ENCODE measurements at regions not wholly inside any gene's neighbourhood (a gene's known extent, or its start where the extent isn't known, plus 50 kb on each side); places are given as distances from the start of the nearest gene placed in this dataset.
"Not testable (repeated sequence)": the region's sequence is repeated elsewhere in the genome, so short reads cannot be mapped to it uniquely, and the experiment has no call there.

GRCh38 chr9:85199866-85200495 lies 530.5 kb downstream of the NTRK2 start:
- no peak for DNase-seq

- no peak for DNase-seq
Measured at GRCh38 chr9:85192750-85193149, 523.2 kb downstream of the NTRK2 start.

- no peak for DNase-seq
Measured at GRCh38 chr9:85186218-85186585, 516.7 kb downstream of the NTRK2 start.

GRCh38 chr9:85185486-85186217 lies 516.1 kb downstream of the NTRK2 start:
- DNase-seq = no peak

GRCh38 chr9:85182383-85182782 lies 512.9 kb downstream of the NTRK2 start:
- no peak for DNase-seq

- DNase-seq = no peak
Measured at GRCh38 chr9:85178474-85178873, 508.9 kb downstream of the NTRK2 start.

GRCh38 chr9:85173967-85174366 lies 504.4 kb downstream of the NTRK2 start:
- no peak for DNase-seq

GRCh38 chr9:85172001-85172978 lies 502.8 kb downstream of the NTRK2 start:
- no peak for DNase-seq

- no peak for DNase-seq
Measured at GRCh38 chr9:85171163-85171562, 501.6 kb downstream of the NTRK2 start.

- no peak for DNase-seq
Measured at GRCh38 chr9:85168412-85168811, 498.9 kb downstream of the NTRK2 start.

GRCh38 chr9:85167146-85167545 lies 497.6 kb downstream of the NTRK2 start:
- DNase-seq = no peak

GRCh38 chr9:85163825-85164224 lies 494.3 kb downstream of the NTRK2 start:
- no peak for DNase-seq

GRCh38 chr9:85163415-85163814 lies 493.9 kb downstream of the NTRK2 start:
- no peak for DNase-seq

- DNase-seq = no peak
Measured at GRCh38 chr9:85162822-85163221, 493.3 kb downstream of the NTRK2 start.

GRCh38 chr9:85160944-85161343 lies 491.4 kb downstream of the NTRK2 start:
- not testable (repeated sequence) for DNase-seq

- DNase-seq = no peak
Measured at GRCh38 chr9:85158512-85158911, 489.0 kb downstream of the NTRK2 start.

GRCh38 chr9:85157772-85158171 lies 488.2 kb downstream of the NTRK2 start:
- no peak for DNase-seq

- DNase-seq = no peak
Measured at GRCh38 chr9:85156652-85157051, 487.1 kb downstream of the NTRK2 start.

- no peak for DNase-seq
Measured at GRCh38 chr9:85155352-85155751, 485.8 kb downstream of the NTRK2 start.

GRCh38 chr9:85151741-85152140 lies 482.2 kb downstream of the NTRK2 start:
- DNase-seq = no peak

- no peak for DNase-seq
Measured at GRCh38 chr9:85151162-85151561, 481.6 kb downstream of the NTRK2 start.

GRCh38 chr9:85147046-85147640 lies 477.6 kb downstream of the NTRK2 start:
- DNase-seq = no peak

GRCh38 chr9:85142968-85143367 lies 473.4 kb downstream of the NTRK2 start:
- no peak for DNase-seq

All from activated naive CD4-positive, alpha-beta T cell treated with Interleukin-2 at 50 U/mL for 16 hours (primary cell).